Endothelial cell of umbilical vein (primary cell): ENCODE measurements at regions not wholly inside any gene's neighbourhood (a gene's known extent, or its start where the extent isn't known, plus 50 kb on each side); places are given as distances from the start of the nearest gene placed in this dataset.

Source experiments
- BruUV-seq: library from RNA; stranded (reverse); fragments of 400-500 nt; replicated peaks from 2 replicates; lab custom pipeline; 2021; lab: Mats Ljungman, UMichigan
- CTCF ChIA-PET: fragments of 300-600, 350-600 bp; sonication (Branson Sonifier 250); formaldehyde crosslinking; loops from one replicate; lab custom pipeline; 2021; ENCODE audit warnings: antibody characterized with exemption, inconsistent platforms; lab: Charles Lee
- POLR2A ChIA-PET: fragments of 300-600, 350-600 bp; sonication (Branson Sonifier 250); formaldehyde crosslinking; loops from one replicate; lab custom pipeline; 2021; ENCODE audit warnings: antibody characterized with exemption, inconsistent platforms; lab: Charles Lee
- DNase-seq: peaks from one replicate; pipeline ENCODE4 v3.0.0-alpha.2; 2011; ENCODE audit warnings: low read depth, low spot score
- FAIRE-seq: peaks from 2 replicates; lab custom pipeline; 2011; peaks lifted over from hg19 to GRCh38; lab: Jason Lieb, UNC
- H2AFZ ChIP-seq: 2 replicates; pipeline ENCODE4 v1.6.0; 2012; ENCODE audit warnings: low read depth, low read length, control low read depth, inconsistent platforms
- H3K27ac ChIP-seq: 2 replicates; pipeline ENCODE4 v1.5.1; 2011; ENCODE audit warnings: low read depth, mild to moderate bottlenecking, control low read depth, low read length, moderate library complexity; ENCODE audit not compliant: insufficient read depth
- H3K27me3 ChIP-seq, 2 experiments: 2 replicates each; pipeline versions ENCODE4 v1.6.0 to v1.6.1; 2011; ENCODE audit warnings: low read length in 2 of 2, mixed read lengths in 1 of 2; ENCODE audit not compliant: control insufficient read depth in 2 of 2, insufficient read depth in 2 of 2
- H3K36me3 ChIP-seq, 2 experiments: 2 replicates in 1 of 2; 3 replicates in 1 of 2; pipeline ENCODE4 v1.5.1; 2011; ENCODE audit warnings: low read length in 2 of 2, mild to moderate bottlenecking in 1 of 2, moderate library complexity in 1 of 2; ENCODE audit not compliant: control insufficient read depth in 2 of 2, insufficient read depth in 2 of 2; ENCODE audit errors: extremely low read depth in 1 of 2
- H3K4me1 ChIP-seq: 3 replicates; pipeline ENCODE4 v1.5.1; 2011; ENCODE audit warnings: mild to moderate bottlenecking, low read length; ENCODE audit not compliant: control insufficient read depth, insufficient read depth; ENCODE audit errors: extremely low read depth
- H3K4me2 ChIP-seq: 2 replicates; pipeline ENCODE4 v1.6.1; 2011; ENCODE audit warnings: low read length, control low read depth, mixed read lengths; ENCODE audit not compliant: insufficient read depth
- H3K4me3 ChIP-seq, 3 experiments: fragments of 200-600 bp in 1 of 3; sonication (generic), shearing (Covaris generic) in 1 of 3; replicated peaks in 1 of 3; 2 replicates each; pipeline ENCODE4 v1.5.1; 2011 to 2016; ENCODE audit warnings: control low read depth in 3 of 3, low read length in 3 of 3, mild to moderate bottlenecking in 2 of 3, inconsistent platforms in 1 of 3, low read depth in 1 of 3, moderate library complexity in 1 of 3; ENCODE audit not compliant: insufficient read depth in 1 of 3
- H3K79me2 ChIP-seq: 2 replicates; pipeline ENCODE4 v1.6.0; 2012; ENCODE audit warnings: low read length, inconsistent platforms; ENCODE audit not compliant: control insufficient read depth, insufficient read depth
- H3K9ac ChIP-seq: replicated peaks from 2 replicates; pipeline ENCODE3; 2011; ENCODE audit warnings: low read length, control low read depth; ENCODE audit not compliant: insufficient read depth; ENCODE audit errors: extremely low read depth
- H3K9me1 ChIP-seq: replicated peaks from 3 replicates; pipeline ENCODE4 v1.6.0; 2011; ENCODE audit warnings: mild to moderate bottlenecking, low read length; ENCODE audit not compliant: control insufficient read depth, insufficient read depth; ENCODE audit errors: extremely low read depth
- H3K9me3 ChIP-seq: replicated peaks from 2 replicates; pipeline ENCODE4 v1.5.1; 2012; ENCODE audit warnings: low read length, inconsistent platforms; ENCODE audit not compliant: control insufficient read depth, insufficient read depth
- H4K20me1 ChIP-seq: replicated peaks from 2 replicates; pipeline ENCODE3; 2011; ENCODE audit warnings: mild to moderate bottlenecking, low read length; ENCODE audit not compliant: control insufficient read depth, insufficient read depth; ENCODE audit errors: extremely low read depth
- CTCF ChIP-seq, 2 donors: IDR thresholded peaks; 1 replicate in 1 of 2; 2 replicates in 1 of 2; pipeline ENCODE4 v1.5.1; 2011; ENCODE audit warnings: low read length in 2 of 2, mild to moderate bottlenecking in 2 of 2, moderate library complexity in 2 of 2, control low read depth in 1 of 2, inconsistent platforms in 1 of 2, low read depth in 1 of 2; ENCODE audit not compliant: insufficient read depth in 1 of 2; ENCODE audit errors: extremely low read depth in 1 of 2
- EZH2 ChIP-seq: IDR thresholded peaks from 2 replicates; pipeline ENCODE4 v1.6.1; 2012; ENCODE audit warnings: borderline replicate concordance, low read depth, mild to moderate bottlenecking, moderate library complexity, low read length, inconsistent platforms; ENCODE audit not compliant: severe bottlenecking
- FOS ChIP-seq: IDR thresholded peaks from 2 replicates; pipeline ENCODE4 v1.6.1; 2011; ENCODE audit warnings: mild to moderate bottlenecking, low read length, moderate library complexity, borderline replicate concordance; ENCODE audit not compliant: insufficient read depth
- GATA2 ChIP-seq: IDR thresholded peaks from 2 replicates; pipeline ENCODE4 v1.7.0; 2011; ENCODE audit warnings: low read depth, mild to moderate bottlenecking, moderate library complexity, mixed read lengths, low read length; ENCODE audit not compliant: insufficient read length, insufficient read depth
- JUN ChIP-seq: IDR thresholded peaks from 2 replicates; pipeline ENCODE4 v1.6.1; 2011; ENCODE audit warnings: borderline replicate concordance, low read depth; ENCODE audit not compliant: insufficient read length, insufficient read depth
- MAX ChIP-seq: IDR thresholded peaks from 2 replicates; pipeline ENCODE4 v1.6.1; 2011; ENCODE audit not compliant: insufficient read depth, insufficient read length
- MYC ChIP-seq: IDR thresholded peaks from one replicate; pipeline ENCODE4 v1.6.1; 2011; ENCODE audit warnings: mild to moderate bottlenecking, low read depth, low read length
- POLR2A ChIP-seq: IDR thresholded peaks from 2 replicates; pipeline ENCODE4 v1.6.1; 2012; ENCODE audit warnings: low read depth, mild to moderate bottlenecking, control low read depth, low read length
- POLR2AphosphoS5 ChIP-seq: IDR thresholded peaks from 2 replicates; pipeline ENCODE4 v1.6.1; 2012; ENCODE audit warnings: low read depth, mild to moderate bottlenecking, control low read depth, low read length, moderate library complexity; ENCODE audit not compliant: insufficient read depth
- dilution Hi-C: fragments of 300-500 bp; cut with MboI; formaldehyde crosslinking; loops from one replicate; pipeline ENCODE4 v1.15.0; 2019; ENCODE audit warnings: low sequenced_read_pairs; ENCODE audit not compliant: extremely low pct_ligation_motif_present
- intact Hi-C: fragments of 100-400 bp; cut with micrococcal nuclease; formaldehyde crosslinking; loops from one replicate; pipeline ENCODE4 v1.10.0; 2022

- DNase-seq (no peak), FAIRE-seq (no peak)
- Histone ChIP-seq H3K36me3 (no peaks in the 10 kb centered on the region), H3K9me1 (no peaks in the 10 kb centered on the region), H3K27me3 (no peaks in the 10 kb centered on the region), H3K4me2 (no peak overlapping the region), H3K79me2 (no peaks in the 10 kb centered on the region), H3K9me3 (no peaks in the 10 kb centered on the region), H3K4me1 (no peaks in the 10 kb centered on the region), H3K27ac (no peak overlapping the region), H3K4me3 (no peak overlapping the region), H2AFZ (no peak overlapping the region), H3K9ac (no peak overlapping the region), H4K20me1 (no peaks in the 10 kb centered on the region)
- no peak for TF ChIP-seq FOS
- TF ChIP-seq CTCF (IDR thresholded peaks at IDR 0.05; ENCODE audit: extremely low read depth in 1 of 2, insufficient read depth in 1 of 2, low read depth in 1 of 2, low read length in 2 of 2), result no peak
- TF ChIP-seq POLR2A, result no peak
- TF ChIP-seq JUN, result no peak
- TF ChIP-seq MAX, result no peak
- TF ChIP-seq EZH2, result no peak
- TF ChIP-seq MYC, result no peak
- TF ChIP-seq GATA2, result no peak
- TF ChIP-seq POLR2AphosphoS5, result no peak
- dilution Hi-C loops (no loop called here), intact Hi-C loops (no loop called here)
- POLR2A ChIA-PET, result no interaction called here
- CTCF ChIA-PET, result interaction anchor here (1.6 kb wide), 1 partner anchor 14 kb away, joined by 4 read pairs; no protein-coding TSS in a partner anchor
- no TSS peak for BruUV-seq
Observed at GRCh38 chr10:44650691-44651661, 260.2 kb upstream of the TMEM72 start.
